ENCODE measurements at regions not wholly inside any gene's neighbourhood (a gene's known extent, or its start where the extent isn't known, plus 50 kb on each side); places are given as distances from the start of the nearest gene placed in this dataset.
"Not testable (repeated sequence)": the region's sequence is repeated elsewhere in the genome, so short reads cannot be mapped to it uniquely, and the experiment has no call there.

- no peak for DNase-seq
Measured at GRCh38 chr1:70567167-70567566, 156.1 kb downstream of the CTH start.

GRCh38 chr1:70571191-70571590 is 160.1 kb downstream of the CTH start:
- no peak for DNase-seq

GRCh38 chr1:70573317-70573843 is 162.3 kb downstream of the CTH start:
- no peak for DNase-seq

GRCh38 chr1:70581661-70582060 is 170.6 kb downstream of the CTH start:
- DNase-seq, result no peak

GRCh38 chr1:70583522-70583921 is 172.5 kb downstream of the CTH start:
- DNase-seq, result no peak

- DNase-seq, result no peak
Measured at GRCh38 chr1:70586046-70586445, 175.0 kb downstream of the CTH start.

GRCh38 chr1:70587872-70588366 is 176.9 kb downstream of the CTH start:
- no peak for DNase-seq

GRCh38 chr1:70593551-70593950 is 182.5 kb downstream of the CTH start:
- DNase-seq, result not testable (repeated sequence)

- no peak for DNase-seq
Measured at GRCh38 chr1:70608815-70609214, 197.7 kb downstream of the CTH start.

- not testable (repeated sequence) for DNase-seq
Measured at GRCh38 chr1:70610164-70610563, 199.1 kb downstream of the CTH start.

GRCh38 chr1:70616946-70617345 is 205.9 kb downstream of the CTH start:
- DNase-seq, result no peak

- DNase-seq, result no peak
Measured at GRCh38 chr1:70617728-70618127, 206.7 kb downstream of the CTH start.

- DNase-seq, result no peak
Measured at GRCh38 chr1:70627910-70628309, 216.8 kb downstream of the CTH start.

- no peak for DNase-seq
Measured at GRCh38 chr1:70628973-70629372, 217.9 kb downstream of the CTH start.

- DNase-seq, result no peak
Measured at GRCh38 chr1:70633004-70633403, 221.9 kb downstream of the CTH start.

GRCh38 chr1:70635868-70636267 is 224.8 kb downstream of the CTH start:
- DNase-seq, result no peak

GRCh38 chr1:70641868-70642267 is 230.8 kb downstream of the CTH start:
- DNase-seq, result no peak

- DNase-seq, result no peak
Measured at GRCh38 chr1:70656361-70656760, 245.3 kb downstream of the CTH start.

- DNase-seq, result no peak
Measured at GRCh38 chr1:70659891-70660290, 248.8 kb downstream of the CTH start.

GRCh38 chr1:70666381-70667140 is 255.5 kb downstream of the CTH start:
- DNase-seq, result no peak

GRCh38 chr1:70667494-70668170 is 256.6 kb downstream of the CTH start:
- DNase-seq, result no peak

- no peak for DNase-seq
Measured at GRCh38 chr1:70671006-70671405, 259.9 kb downstream of the CTH start.

- DNase-seq, result no peak
Measured at GRCh38 chr1:70672442-70672888, 261.4 kb downstream of the CTH start.
